Erythroblast (primary cell): ENCODE measurements at regions not wholly inside any gene's neighbourhood (a gene's known extent, or its start where the extent isn't known, plus 50 kb on each side); places are given as distances from the start of the nearest gene placed in this dataset.

Experiments
- GATA1 ChIP-seq: IDR thresholded peaks from 2 replicates; pipeline ENCODE4 v1.6.1; 2011; ENCODE audit warnings: low read depth, mild to moderate bottlenecking, control low read depth, low read length, moderate library complexity
- POLR2A ChIP-seq: IDR thresholded peaks from 2 replicates; pipeline ENCODE4 v1.6.1; 2011; ENCODE audit warnings: mild to moderate bottlenecking, low read length

DNA sequence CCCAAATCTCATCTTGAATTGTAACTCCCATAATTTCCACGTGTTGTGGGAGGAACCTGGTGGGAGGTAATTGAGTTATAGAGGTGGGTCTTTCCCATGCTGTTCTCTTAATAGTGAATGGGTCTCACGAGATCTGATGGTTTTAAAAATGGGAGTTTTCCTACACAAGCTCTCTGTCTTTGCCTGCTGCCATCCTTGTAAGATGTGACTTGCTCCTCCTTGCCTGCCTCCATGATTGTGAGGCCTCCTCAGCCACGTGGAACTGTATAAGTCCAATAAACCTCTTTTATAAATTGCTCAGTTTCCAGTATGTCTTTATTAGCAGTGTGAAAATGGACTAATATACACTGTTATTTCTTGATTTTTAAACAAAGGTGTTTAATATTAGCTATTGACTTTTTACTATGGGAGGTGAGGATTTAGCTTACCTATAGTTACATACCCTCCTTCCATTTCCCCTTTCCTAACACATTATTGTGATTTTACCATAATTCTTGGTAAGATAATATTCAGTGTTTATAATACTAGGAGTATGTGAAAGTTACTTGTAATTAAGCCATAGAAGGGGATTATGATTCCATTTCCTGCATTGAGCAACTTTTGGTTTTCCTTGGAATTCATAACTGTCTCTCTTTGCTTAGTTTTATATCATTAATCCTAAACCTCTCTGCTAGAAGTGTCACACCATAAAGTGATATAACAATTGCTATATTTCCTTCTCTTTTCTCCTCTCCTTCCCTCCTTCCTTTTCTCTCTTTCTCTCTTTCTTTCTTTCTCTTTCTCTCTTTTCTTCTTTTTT is 151.0 kb upstream of the KRAS start:
- TF ChIP-seq POLR2A = no peak
- no peak for TF ChIP-seq GATA1
